ENCODE measurements at regions not wholly inside any gene's neighbourhood (a gene's known extent, or its start where the extent isn't known, plus 50 kb on each side); places are given as distances from the start of the nearest gene placed in this dataset.

DNA sequence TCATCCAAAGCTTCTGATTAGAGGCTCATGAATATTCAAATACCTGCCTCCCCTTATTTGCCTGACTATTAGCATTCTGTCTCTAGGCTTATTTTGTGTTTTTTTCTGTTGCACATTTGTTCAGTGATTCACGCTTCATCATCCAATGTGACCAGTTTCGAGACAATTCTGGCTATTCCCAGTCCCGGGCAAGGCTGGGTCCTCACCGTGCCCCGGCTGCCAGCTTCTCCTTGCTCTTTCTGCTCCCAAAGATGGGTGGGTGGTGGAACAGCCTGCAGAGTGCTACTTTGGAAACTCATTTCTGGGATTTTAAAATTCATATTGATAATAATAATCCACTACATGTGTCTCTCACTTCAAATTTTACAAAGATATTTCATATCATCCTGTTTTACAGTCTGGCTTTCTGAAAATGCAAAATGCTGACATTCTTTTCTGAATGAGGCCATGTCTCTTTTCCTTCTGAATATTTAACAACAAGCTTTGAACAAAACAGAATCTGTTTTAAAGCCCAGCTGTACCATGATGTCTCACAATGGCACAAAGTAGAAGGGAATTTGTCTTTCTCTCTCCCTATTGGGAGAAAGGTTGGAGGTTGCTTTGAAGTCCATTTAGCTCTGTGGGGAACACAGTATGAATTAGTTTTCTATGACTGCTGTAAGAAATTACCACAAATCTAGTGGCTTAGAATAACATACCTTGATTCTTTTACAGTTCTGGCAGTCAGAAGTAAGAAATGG is 116.9 kb upstream of the CDH13 start:
- dilution Hi-C loops (cut with HindIII; ENCODE audit: low sequenced_read_pairs, unreplicated experiment): no loop called here
- BruUV-seq (replicated peaks): no TSS peak
- POLR2A ChIA-PET (ENCODE audit: unreplicated experiment): no interaction called here

More for the DNA sequence above, 116.9 kb upstream of the CDH13 start:
- no peak overlapping the region for H3K4ac ChIP-seq (ENCODE audit: low read depth, low read length)
- H3K27ac ChIP-seq (ENCODE audit: insufficient read depth, low read length): no peak overlapping the region
- H4K5ac ChIP-seq (ENCODE audit: low read depth, low read length): no peak overlapping the region
- H2AK5ac ChIP-seq (ENCODE audit: low read depth, low read length): no peak overlapping the region
- no peak overlapping the region for H3K18ac ChIP-seq (ENCODE audit: low read depth, low read length)
- H3K23ac ChIP-seq (ENCODE audit: low read depth, low read length): no peak overlapping the region
- ATAC-seq (ENCODE audit: low read depth): no peak
- no peak overlapping the region for H2AK9ac ChIP-seq (replicated peaks; ENCODE audit: low read depth, low read length, poor library complexity)
- H3K56ac ChIP-seq (ENCODE audit: extremely low read depth, insufficient read depth, low read length): no peak overlapping the region
- H2BK20ac ChIP-seq (ENCODE audit: low read depth, low read length): no peak overlapping the region
- H2BK15ac ChIP-seq (ENCODE audit: low read depth, low read length): no peak overlapping the region
- no peaks in the 10 kb centered on the region for H3K79me1 ChIP-seq (ENCODE audit: low read depth in 1 of 2, low read length in 2 of 2)
- no peak overlapping the region for H3K4me3 ChIP-seq (ENCODE audit: insufficient read depth, low read depth, low read length)
- in situ Hi-C loops (cut with MboI; ENCODE audit: low sequenced_read_pairs): no loop called here
- DNase-seq: no peak
- no peak overlapping the region for H2BK120ac ChIP-seq (ENCODE audit: low read depth, low read length)
- H3K36me3 ChIP-seq (ENCODE audit: control insufficient read depth, insufficient read depth, low read length): no peaks in the 10 kb centered on the region
- TF ChIP-seq, protein P1, sequence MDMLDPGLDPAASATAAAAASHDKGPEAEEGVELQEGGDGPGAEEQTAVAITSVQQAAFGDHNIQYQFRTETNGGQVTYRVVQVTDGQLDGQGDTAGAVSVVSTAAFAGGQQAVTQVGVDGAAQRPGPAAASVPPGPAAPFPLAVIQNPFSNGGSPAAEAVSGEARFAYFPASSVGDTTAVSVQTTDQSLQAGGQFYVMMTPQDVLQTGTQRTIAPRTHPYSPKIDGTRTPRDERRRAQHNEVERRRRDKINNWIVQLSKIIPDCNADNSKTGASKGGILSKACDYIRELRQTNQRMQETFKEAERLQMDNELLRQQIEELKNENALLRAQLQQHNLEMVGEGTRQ (IDR thresholded peaks at IDR 0.05; ENCODE audit: low read depth, low read length): no peak
- no peak for TF ChIP-seq RAD21 (IDR thresholded peaks at IDR 0.05; ENCODE audit: low read length)
- TF ChIP-seq CEBPB (IDR thresholded peaks at IDR 0.05; ENCODE audit: low read depth, low read length): no peak
- no peak for TF ChIP-seq SMC3 (IDR thresholded peaks at IDR 0.05; ENCODE audit: low read depth, low read length)
- TF ChIP-seq FOS (IDR thresholded peaks at IDR 0.05; ENCODE audit: low read depth, low read length): no peak
- TF ChIP-seq POLR2A (IDR thresholded peaks at IDR 0.05; ENCODE audit: low read depth, low read length): no peak
- WGBS, 2 experiments (ENCODE audit: extremely low coverage in 2 of 2, insufficient read length in 1 of 2): no CpG with 5 or more reads among the region's 5 CpGs
- H4K20me1 ChIP-seq (ENCODE audit: insufficient read depth, low read length): no peaks in the 10 kb centered on the region
- intact Hi-C loops (cut with micrococcal nuclease): no loop called here
- no peak overlapping the region for H3K14ac ChIP-seq (replicated peaks; ENCODE audit: low read depth, low read length)
- H3K9me1 ChIP-seq (ENCODE audit: insufficient read depth, low read length): no peaks in the 10 kb centered on the region
- no peak overlapping the region for H3K9ac ChIP-seq (ENCODE audit: low read depth, low read length)
- CTCF ChIA-PET: no interaction called here
- H3K4me1 ChIP-seq (ENCODE audit: control insufficient read depth, insufficient read depth, low read length): no peaks in the 10 kb centered on the region
- H3K9me3 ChIP-seq (ENCODE audit: control insufficient read depth, insufficient read depth, low read length): peaks cover 2% of the 10 kb centered on the region; the same call in 1 of the 2 replicates
- no peak overlapping the region for H3K4me2 ChIP-seq (ENCODE audit: low read depth, low read length)
- no peak overlapping the region for H2BK5ac ChIP-seq (ENCODE audit: low read depth, low read length, poor library complexity, severe bottlenecking)
- H4K91ac ChIP-seq (ENCODE audit: insufficient read depth, low read depth, low read length): no peak overlapping the region
- H4K8ac ChIP-seq (ENCODE audit: low read depth in 2 of 2, low read length in 2 of 2): no peak overlapping the region
- H3K27me3 ChIP-seq (ENCODE audit: control insufficient read depth, insufficient read depth, low read length): peaks cover 5% of the 10 kb centered on the region; the same call in 1 of the 2 replicates
- H2AFZ ChIP-seq (replicated peaks; ENCODE audit: low read length, poor library complexity): no peak overlapping the region
